CD4-positive, alpha-beta T cell (primary cell): ENCODE measurements at regions not wholly inside any gene's neighbourhood (a gene's known extent, or its start where the extent isn't known, plus 50 kb on each side); places are given as distances from the start of the nearest gene placed in this dataset.

Experiments used
- ATAC-seq: fragments of 200-7000 bp; cut with Tn5 transposase; one replicate; pipeline ENCODE4 v1.10.0; 2022; ENCODE audit warnings: mild to moderate bottlenecking; ENCODE audit not compliant: poor library complexity
- CTCF ChIA-PET: fragments of 350-600 bp; sonication (Branson Sonifier 250); formaldehyde crosslinking; loops from one replicate; lab custom pipeline; 2021; ENCODE audit warnings: antibody characterized with exemption, inconsistent platforms; lab: Charles Lee
- POLR2A ChIA-PET: fragments of 350-600 bp; sonication (Branson Sonifier 250); formaldehyde crosslinking; loops from one replicate; lab custom pipeline; 2021; ENCODE audit warnings: antibody characterized with exemption, inconsistent platforms; lab: Charles Lee
- DNase-seq, 14 experiments: peaks; one replicate each; pipeline ENCODE4 v3.0.0-alpha.2; 2013 to 2020; ENCODE audit warnings: mixed read lengths in 2 of 14
- H3K27ac ChIP-seq, 2 donors: one replicate each; pipeline versions ENCODE4 v1.5.1 to v1.7.0; 2013; ENCODE audit warnings: low read length in 2 of 2, low read depth in 1 of 2, mild to moderate bottlenecking in 1 of 2
- H3K27me3 ChIP-seq, 2 experiments: 1 replicate in 1 of 2; 2 replicates in 1 of 2; pipeline versions ENCODE4 v1.6.1 to v1.7.0; 2013; ENCODE audit warnings: low read length in 2 of 2, control low read depth in 1 of 2, mild to moderate bottlenecking in 1 of 2, moderate library complexity in 1 of 2; ENCODE audit not compliant: insufficient read depth in 2 of 2, control insufficient read depth in 1 of 2
- H3K36me3 ChIP-seq: one replicate; pipeline ENCODE4 v1.6.1; 2013; ENCODE audit warnings: low read length, control low read depth; ENCODE audit not compliant: insufficient read depth
- H3K4me1 ChIP-seq: one replicate; pipeline ENCODE4 v1.6.1; 2013; ENCODE audit warnings: low read length, control low read depth; ENCODE audit not compliant: insufficient read depth
- H3K4me3 ChIP-seq: one replicate; pipeline ENCODE4 v1.5.1; 2013; ENCODE audit warnings: mild to moderate bottlenecking, low read length, moderate library complexity
- H3K9me3 ChIP-seq, 2 experiments: 1 replicate in 1 of 2; 2 replicates in 1 of 2; pipeline versions ENCODE4 v1.6.1 to v1.7.0; 2013; ENCODE audit warnings: low read length in 2 of 2, mild to moderate bottlenecking in 2 of 2, control low read depth in 1 of 2, moderate library complexity in 1 of 2; ENCODE audit not compliant: control insufficient read depth in 1 of 2, insufficient read depth in 1 of 2
- H3K27ac Mint-ChIP-seq: one replicate; pipeline ENCODE4 v1.8.0; 2020; ENCODE audit warnings: mixed read lengths
- H3K27me3 Mint-ChIP-seq: one replicate; pipeline ENCODE4 v1.8.0; 2021; ENCODE audit warnings: mixed read lengths
- H3K36me3 Mint-ChIP-seq: one replicate; pipeline ENCODE4 v1.8.0; 2021; ENCODE audit warnings: low read depth, mixed read lengths
- H3K4me1 Mint-ChIP-seq: one replicate; pipeline ENCODE4 v1.8.0; 2021; ENCODE audit warnings: low read depth, mixed read lengths
- H3K4me3 Mint-ChIP-seq: one replicate; pipeline ENCODE4 v1.8.0; 2020; ENCODE audit warnings: mild to moderate bottlenecking, mixed read lengths
- H3K9me3 Mint-ChIP-seq: one replicate; pipeline ENCODE4 v1.8.0; 2020; ENCODE audit warnings: mixed read lengths
- intact Hi-C, 2 experiments: fragments of 100-400 bp; cut with DNase I in 1 of 2; cut with micrococcal nuclease in 1 of 2; formaldehyde crosslinking; loops; one replicate each; pipeline versions ENCODE4 v1.15.1 to v1.9.0; 2023 to 2025; cut with DNase I, micrococcal nuclease
- TF ChIP-seq, protein P1 (sequence below): fragments of 200-600 bp; IDR thresholded peaks from one replicate; pipeline ENCODE4 v1.8.0; 2022; ENCODE audit warnings: antibody characterized with exemption, mild to moderate bottlenecking

DNA sequence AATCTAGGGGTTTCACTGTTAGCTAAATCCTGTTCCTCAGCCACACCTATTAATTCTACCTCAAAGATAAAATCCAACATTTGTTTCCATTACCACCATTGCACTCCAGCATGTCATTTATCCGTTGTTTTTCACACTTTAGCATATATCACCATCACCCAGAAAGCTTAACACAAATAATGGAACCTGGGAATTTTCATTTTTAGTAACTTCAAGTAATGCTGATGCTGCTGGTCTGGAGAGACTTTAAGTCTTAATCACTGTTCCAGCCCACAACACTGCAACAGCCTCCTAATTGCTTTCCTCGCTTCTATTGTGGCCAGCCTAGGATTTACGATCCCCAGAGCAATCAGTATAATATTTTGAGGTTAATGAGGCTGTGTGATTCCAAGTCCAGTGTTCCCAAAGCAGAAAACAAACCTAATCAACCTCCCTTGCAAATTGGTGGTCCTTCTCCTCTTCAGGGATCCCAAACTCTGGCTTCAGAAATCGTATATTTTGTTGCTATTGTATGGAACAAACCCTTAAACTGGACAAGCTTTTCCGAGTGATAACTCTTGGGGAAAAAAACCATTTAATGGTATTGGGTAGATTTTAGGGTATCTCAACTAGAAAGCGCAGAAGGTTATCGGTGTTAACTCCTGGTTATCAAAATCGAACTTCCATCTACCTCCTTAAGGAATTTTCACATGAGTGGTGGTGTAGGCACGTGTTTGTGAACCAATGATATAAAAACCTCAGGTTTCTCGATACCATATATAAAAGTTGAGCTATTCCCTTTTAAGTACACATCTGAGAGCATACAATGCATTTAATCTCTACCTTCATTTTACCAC lies 50.0 kb upstream of the BOLA1 start:
- DNase-seq = peak in 3 of 14 experiments; percentile 4 to 50 (median 7)
- Histone ChIP-seq H3K27me3 (no peaks in the 10 kb centered on the region), H3K9me3 (no peaks in the 10 kb centered on the region), H3K4me1 (peaks cover 25% of the 10 kb centered on the region), H3K4me3 (peak overlapping the region; percentile 73), H3K27ac (peak overlapping the region; percentile 47 to 83), H3K36me3 (peaks cover 11% of the 10 kb centered on the region)
- ATAC-seq = no peak
- intact Hi-C loops = no loop called here
- H3K9me3 Mint-ChIP-seq = no peaks in the 10 kb centered on the region
- H3K36me3 Mint-ChIP-seq = peaks cover 55% of the 10 kb centered on the region
- ChIA-PET POLR2A (interaction anchor here (1.0 to 2.9 kb wide), 6 partner anchors 37 to 515 kb away, joined by 3 to 185 read pairs (median 4); partner anchors contain the start of gene RPRD2), CTCF (interaction anchor here (0.7 kb wide), 1 partner anchor 39 kb away, joined by 3 read pairs; no protein-coding TSS in a partner anchor)
- H3K27me3 Mint-ChIP-seq = no peaks in the 10 kb centered on the region
- peak overlapping the region; percentile 91 for H3K27ac Mint-ChIP-seq
- peak overlapping the region; percentile 87 for H3K4me3 Mint-ChIP-seq
- H3K4me1 Mint-ChIP-seq = peaks cover 58% of the 10 kb centered on the region
- TF ChIP-seq, protein P1, sequence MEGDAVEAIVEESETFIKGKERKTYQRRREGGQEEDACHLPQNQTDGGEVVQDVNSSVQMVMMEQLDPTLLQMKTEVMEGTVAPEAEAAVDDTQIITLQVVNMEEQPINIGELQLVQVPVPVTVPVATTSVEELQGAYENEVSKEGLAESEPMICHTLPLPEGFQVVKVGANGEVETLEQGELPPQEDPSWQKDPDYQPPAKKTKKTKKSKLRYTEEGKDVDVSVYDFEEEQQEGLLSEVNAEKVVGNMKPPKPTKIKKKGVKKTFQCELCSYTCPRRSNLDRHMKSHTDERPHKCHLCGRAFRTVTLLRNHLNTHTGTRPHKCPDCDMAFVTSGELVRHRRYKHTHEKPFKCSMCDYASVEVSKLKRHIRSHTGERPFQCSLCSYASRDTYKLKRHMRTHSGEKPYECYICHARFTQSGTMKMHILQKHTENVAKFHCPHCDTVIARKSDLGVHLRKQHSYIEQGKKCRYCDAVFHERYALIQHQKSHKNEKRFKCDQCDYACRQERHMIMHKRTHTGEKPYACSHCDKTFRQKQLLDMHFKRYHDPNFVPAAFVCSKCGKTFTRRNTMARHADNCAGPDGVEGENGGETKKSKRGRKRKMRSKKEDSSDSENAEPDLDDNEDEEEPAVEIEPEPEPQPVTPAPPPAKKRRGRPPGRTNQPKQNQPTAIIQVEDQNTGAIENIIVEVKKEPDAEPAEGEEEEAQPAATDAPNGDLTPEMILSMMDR = no peak
